GM19463 (cell line): ENCODE measurements at regions not wholly inside any gene's neighbourhood (a gene's known extent, or its start where the extent isn't known, plus 50 kb on each side); places are given as distances from the start of the nearest gene placed in this dataset.

Experiments
- ATAC-seq: cut with Tn5 transposase; IDR thresholded peaks from one replicate; pipeline ENCODE4 v1.9.1; 2021; ENCODE audit warnings: mild to moderate bottlenecking, moderate library complexity; ENCODE audit not compliant: unreplicated experiment

DNA sequence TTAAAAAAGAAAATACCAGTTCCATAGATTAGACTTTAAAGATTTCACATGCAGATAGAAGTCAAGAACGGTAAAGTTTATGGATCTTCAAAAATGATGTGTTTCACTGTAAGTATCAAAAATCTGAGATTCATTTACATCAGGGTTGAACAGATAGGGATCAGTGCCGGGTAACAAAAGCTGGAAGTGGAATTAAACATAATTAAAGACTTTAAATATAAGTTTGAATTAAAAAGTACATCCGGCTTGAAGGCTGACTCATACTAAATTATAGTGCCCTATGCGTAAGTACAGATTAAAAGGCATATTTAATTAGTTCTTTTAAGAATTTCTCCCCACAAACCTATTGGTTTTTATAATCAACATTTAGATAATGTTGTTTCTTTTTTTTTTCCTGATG is 312.7 kb downstream of the PRL start:
- ATAC-seq: no peak

DNA sequence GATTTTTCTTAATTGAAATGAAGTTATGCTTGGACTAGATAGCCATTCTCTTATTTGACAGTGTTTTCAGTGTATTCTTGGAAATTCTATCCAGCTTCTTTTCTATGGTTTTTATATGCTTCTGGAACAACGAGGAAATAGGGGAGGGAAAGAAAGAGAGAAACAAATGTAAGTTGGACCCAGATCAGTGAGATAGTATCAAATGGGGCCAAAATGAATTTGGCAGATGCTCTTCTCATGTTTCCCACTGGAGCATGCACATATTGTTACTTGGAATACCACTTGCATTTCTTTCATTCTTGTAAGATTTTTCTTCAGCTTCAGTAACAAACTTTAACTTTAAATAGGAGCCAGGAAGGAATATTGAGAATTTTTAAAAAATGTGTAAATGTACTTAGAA is 312.3 kb downstream of the PRL start:
- ATAC-seq: no peak

DNA sequence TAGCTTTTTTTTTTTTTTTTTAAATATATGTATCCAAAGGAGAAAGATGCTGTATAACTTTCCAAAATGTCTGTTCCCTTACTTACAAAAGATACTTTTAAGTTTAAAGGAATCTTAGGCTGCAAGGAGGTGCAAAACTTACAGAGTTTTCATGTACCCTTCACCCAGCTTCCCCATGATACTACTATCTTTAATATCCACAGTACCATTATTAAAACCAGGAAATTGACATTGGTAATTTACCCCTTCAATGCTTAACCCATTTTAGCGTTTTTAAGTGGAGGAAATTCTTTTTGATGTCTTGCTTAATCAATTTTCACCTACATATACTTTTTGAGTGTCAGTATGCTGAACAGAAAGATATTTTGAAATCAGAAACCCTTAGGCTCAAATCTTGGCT is 310.9 kb downstream of the PRL start:
- ATAC-seq: no peak

DNA sequence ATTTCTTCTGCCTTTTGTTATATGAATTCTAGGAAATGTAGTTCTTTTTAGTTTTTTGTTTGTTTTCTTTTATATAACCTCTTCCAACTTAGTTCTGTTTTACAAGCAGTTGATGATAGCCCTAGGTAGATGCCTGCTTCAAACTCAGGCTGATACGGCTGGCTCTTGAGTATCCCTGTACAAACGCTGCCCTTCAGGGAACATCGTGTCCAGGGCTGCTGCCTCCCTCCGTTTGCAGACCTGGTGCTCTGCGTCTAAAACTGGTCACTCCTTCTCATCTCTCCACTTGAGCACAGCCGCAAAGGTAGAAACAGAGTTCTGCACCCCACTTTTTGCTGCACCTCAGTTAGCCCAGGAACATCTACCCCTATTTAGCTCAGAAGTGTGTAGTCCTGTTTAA is 310.1 kb downstream of the PRL start:
- ATAC-seq: no peak

DNA sequence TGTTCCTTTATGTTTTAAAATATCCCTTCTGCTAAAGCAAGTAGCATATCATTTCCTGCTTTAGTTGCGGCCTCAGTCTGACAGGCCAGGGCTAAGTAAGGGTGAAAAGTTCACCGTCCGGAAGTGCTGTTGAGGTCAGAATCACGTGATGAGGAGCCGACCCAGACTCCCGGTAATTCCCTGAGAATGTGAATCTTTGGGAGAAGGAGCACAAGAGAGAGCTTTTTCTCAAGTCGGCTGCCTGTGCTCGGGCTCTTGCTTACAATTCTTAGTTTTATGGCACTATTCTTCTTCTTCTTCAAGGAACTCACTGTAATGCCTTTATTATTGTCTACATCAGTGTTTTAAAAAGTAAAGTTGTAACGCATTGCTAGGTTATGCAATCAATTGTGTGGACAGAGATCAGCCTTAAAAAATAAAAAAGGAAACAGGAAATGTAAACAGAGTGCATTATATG is 309.3 kb downstream of the PRL start:
- ATAC-seq: peak; percentile 94

DNA sequence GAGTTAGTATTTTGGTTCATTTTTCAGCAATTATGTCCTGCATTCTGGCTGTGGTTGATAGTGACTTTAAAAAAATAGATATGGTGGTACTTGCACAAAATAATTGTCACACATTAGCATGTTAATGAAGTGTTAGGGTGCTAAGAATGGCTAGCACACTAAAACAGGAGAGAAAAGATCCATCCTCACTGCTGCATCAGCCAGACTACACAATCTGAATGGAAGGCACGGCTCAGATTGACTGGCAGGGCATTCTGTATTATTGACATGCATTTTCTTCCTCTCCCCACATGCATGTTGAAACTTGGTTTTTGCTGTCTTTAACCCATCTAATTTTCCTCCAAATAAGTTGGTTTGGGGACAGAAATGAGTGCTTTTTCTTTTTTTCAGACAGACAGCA is 306.3 kb downstream of the PRL start:
- no peak for ATAC-seq

DNA sequence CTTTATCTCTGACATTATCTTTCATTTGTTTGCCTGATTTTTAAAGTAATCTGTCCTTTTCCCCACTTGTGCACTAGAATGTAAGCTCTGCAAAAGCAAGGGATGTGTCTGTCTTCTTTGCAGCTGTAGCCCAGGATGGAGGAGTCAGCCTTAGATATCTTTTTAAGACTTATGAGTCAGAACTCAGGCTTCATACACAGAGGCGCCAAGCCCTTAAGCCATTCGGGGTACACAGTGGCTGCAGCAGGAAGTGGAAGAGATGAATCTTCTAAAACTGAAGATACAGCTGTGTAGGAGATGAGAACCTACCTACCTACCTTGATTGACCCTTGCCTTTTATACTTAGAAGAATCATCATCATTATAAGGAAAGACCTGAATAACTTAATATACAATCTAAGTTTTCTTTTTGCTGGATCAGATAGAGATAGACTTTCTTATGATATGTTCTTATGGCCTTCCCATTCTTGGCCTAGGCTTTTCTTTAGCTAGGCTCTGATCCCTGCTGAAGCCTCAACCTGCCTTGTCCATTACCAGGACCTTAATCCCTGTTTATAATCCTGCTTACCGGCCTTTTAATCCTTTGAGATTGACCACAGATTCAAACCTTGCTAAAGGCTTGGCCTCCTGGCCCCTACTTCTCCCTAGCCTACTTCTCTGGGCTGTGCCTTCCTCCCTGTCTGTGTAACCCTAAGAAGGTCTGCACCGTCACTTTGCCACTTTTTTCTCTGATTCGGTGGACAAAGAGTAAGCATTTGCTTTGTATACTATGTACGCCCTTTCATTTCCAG is 304.5 kb downstream of the PRL start:
- ATAC-seq: no peak

DNA sequence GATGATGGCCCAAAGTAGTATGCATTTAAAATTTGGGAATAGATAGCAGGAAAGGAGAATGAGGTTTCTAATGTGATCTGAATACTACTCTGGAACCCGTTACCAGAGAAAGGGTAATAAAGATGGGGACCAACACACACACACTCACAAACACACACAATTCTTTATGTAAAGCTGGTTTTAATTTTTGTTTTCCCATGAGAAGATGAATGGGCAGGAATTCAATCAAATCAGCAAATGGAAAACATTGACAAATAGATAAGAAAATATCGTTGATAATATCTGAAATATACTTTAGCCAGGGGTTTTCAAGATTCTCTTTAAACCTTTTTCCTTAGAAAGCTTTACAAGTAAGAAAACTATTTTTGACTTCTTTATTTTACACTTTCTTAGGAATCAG is 303.0 kb downstream of the PRL start:
- ATAC-seq: no peak

DNA sequence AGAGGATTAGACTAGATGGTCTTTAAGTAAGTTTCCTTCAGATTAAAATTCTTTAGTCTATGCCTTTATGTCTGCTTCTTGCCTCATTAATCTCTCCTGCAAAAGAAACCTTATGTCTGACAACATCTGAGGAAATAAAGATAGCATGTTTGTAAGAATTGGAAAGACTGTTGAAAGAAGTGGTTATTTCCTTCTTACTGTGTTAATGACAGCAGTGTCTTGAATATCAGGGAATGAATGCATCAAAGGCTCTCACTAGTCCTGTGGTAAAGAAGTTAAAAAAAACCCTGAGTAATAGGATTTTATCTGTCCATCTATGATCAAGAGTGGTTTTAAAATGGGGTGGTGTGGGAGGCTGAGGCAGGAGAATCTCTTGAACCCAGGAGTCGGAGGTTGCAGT is 302.0 kb downstream of the PRL start:
- no peak for ATAC-seq

DNA sequence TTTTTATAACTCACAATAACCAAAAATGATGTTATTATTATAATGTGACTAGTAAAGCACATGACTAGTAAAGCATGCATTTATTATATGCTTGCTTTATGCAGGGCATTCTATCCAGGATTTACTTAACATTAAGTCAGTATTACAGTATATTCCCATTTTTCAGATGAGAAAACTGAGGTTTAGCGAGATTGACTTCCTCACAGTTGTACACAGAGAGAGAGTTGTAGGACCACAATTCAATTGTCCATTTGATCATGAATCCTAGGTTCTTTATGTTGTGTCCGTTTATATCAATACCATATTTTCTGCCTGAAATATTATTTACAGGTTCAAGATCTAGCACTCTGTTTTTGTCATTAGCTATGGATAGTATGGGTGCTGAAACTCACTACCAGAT is 301.5 kb downstream of the PRL start:
- ATAC-seq: no peak

DNA sequence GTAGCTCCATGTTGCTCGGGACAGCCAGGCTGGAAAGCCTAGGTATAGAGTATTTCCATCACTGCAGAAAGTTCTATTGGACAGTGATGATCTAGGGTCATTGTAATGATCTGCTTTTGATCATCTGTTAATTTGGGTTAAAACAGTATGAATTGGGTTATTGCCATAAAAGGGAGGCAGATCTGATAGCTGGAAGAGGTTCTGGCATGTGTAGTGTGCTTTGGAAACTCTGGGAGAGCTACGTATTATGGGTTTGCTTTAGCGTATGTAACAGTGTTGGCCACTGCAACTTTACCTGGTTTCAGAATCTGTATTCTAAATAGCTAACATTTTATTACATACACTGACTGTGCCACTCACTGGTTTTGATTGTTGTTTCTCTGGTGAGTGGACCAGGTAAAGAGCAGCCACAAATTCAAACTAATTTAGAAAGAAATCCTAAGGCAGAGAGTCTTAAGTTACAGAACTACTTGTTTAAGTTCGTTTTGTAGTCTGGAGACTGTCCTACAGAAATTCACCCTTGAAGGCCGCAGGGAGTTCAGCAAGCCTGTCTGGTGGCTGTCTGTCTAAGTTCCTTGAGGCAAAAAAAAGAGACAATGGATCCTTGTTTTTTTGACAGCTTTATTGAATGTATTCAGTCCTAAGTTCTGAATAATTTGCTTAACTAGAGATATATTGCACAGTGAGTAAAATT is 300.3 kb downstream of the PRL start:
- ATAC-seq: no peak

DNA sequence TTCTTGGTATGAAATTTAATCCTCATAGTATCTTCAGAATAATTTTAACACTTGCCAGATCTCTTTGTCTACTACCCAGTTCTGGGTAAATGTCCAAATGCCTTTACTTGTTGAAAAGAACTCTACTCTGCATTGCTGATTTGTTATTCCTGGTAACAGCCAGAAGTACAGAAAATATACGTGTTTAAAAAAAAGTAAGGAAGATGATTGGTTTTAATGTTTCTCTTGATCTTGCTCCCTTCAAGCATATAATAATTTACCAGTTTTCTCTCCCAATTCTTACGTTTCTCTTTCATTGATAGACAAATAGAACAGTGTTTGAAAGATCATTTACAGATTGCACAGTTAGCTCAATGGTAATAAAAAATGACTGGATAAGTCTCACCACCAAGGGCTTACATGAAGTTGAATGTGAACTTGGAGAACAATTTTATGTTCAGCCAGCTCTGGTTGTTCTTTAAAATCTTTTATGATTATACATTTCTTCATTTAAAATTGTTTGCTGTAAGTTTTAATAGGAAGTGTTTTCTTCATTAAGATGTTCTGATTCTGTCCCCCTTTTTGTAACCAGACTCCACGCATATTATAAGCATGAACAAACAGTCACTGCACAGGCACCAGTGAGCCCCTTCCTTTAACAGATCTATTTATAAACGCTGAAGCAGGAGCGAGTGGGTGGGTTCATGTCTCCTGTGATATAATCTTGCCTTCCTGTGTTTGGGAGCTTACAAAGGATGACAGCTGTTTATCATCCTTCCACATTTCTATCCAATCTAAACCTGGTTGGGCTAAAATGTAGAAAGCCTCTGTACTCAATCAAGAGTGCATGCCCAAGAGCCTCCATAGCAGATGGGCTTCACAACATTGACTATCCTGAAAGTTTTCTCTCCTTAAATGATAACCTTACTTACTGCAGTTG is 299.5 kb downstream of the PRL start:
- ATAC-seq: no peak

DNA sequence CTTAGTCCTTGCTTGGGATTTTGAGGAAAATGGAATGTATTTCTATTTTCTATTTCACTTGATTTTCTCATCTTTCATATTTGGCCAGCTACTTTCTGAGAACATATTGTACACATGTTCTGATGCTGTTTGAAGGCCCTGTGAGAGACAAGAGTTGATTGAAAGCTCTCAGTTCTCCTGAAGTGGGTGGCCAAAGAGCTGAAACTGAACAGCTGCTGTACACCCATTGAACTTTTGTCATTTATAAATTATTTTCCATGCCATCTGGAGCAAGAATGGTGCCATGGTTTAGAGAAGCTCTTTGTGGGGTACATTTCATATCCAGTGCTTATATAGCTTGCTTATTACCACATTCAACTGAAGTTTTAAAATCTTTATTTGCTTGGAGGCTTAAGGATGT is 298.3 kb downstream of the PRL start:
- ATAC-seq: no peak

DNA sequence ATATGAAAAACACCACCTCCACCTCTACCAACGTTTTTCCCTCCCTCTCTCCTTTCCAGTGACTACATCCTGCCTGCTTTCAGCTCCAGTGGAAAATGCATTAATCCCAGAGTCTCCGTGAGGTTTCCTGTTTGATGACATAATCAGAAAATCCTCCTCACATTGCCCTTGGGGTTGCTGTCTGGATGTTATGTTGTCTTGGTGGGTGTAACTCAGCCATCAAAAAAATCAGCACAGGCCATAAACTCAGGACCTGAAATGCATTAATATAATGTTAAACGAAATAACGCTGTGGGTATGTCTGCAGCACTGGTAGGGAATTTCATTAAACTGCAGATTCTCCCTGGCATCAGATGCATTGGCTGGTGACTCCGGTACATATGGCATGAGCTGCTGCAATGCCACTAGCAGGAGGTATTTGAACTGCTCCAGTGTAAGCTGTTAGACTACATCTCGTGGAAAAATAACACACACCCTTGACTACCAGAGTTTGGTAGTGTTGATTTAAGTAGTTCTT is 297.8 kb downstream of the PRL start:
- ATAC-seq: no peak

DNA sequence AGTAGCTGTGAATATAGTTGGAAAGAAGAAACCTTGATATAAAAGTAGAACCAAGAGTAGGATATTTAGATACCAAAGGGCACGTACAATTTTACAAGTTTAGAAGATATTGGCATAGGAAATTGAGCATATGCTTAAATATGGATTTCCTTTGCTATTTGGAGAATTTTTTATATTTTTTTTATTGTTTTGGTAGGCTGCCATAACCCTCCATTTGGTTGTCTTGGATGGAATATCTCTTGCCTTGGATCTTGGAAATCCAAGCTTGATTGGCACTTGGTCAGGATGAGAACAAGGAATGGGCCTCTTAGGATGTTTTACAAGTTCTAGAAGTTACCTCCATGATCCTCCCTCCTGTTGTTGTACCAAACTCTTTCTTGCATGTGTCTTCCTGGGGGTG is 297.1 kb downstream of the PRL start:
- no peak for ATAC-seq

DNA sequence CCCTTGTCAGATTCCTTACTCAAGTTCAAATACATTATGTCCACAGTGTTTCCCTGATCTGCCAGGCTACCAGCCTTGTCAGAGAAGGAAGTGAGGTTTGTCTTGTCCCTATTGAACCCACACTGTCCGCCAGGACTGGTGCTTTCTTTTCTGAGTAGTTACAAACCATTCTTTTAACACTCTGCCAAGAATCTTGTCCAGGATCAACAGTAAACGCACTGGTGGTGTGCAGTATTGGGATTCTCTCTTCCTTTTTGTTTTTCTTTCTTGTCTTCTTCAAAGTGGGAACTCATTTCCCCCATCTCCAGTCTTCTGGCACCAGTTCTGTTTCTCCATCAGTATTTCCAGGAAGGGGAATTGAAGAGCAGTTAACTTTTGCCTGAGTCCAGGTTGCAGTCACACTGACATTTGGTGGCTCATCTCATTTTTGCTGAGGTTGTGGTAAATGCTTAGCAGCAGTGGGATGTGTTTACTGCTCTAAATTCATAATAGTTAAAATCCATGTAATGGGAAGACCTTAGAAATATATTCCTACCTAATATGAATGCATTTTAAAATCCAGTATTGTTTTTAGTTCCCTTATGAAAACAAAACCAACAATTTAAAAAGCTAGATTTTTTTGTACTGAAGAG is 295.3 kb downstream of the PRL start:
- ATAC-seq: no peak

DNA sequence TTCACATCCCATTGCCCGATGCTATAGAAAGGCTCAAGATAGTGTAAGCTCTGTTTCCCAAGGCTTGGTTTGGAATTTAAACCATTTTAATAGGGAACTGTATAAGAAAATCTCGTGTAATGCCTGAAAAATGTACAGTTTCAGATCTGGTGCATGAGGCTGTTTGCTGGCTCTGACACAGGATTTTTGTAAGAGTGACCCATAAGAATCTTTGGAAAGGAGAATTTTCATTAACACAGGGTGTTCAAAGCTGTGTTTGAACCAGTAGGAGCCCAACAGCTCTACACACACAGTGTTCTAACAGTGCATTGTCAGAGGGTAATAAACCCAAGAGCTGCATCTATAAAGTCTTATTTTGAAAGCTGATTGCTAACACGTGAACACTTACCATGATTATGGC is 293.5 kb downstream of the PRL start:
- ATAC-seq: no peak

DNA sequence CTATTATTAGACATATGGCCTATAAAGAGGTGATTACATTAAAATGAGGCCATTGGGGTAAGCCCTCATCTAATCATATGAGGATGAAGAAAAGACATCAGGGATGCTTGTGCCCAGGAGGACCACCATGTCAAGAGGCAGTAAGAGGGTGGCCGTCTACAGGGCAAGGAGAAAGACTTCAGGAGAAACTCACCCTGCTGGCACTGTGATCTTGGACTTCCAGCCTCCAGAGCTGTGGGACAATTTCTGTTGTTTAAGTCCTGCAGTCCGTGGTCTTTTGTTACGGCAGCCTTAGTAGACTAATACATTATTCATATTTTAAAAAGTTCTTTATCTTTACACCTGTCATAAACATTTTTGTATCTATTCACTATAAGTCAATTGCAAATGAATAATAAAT is 290.0 kb downstream of the PRL start:
- no peak for ATAC-seq

DNA sequence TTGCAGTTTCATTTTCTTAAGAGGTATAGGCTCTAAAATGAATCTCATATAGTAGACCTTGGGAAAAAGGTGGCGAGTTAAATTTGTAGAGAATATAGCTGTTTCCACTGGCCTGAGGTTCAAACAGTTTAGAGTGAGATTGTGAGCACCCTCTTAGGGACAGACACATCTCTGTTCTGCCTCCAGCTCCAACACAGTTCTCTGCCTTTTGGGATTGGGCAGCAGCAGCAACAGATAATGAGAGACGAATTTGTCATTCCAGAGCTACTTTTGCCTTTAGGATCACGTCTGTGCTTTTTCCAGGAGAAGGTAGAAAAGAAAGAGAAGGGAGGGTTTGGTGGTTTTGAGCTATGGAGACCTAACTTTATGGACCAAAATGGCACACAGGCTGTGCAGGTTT is 289.4 kb downstream of the PRL start:
- ATAC-seq: no peak

DNA sequence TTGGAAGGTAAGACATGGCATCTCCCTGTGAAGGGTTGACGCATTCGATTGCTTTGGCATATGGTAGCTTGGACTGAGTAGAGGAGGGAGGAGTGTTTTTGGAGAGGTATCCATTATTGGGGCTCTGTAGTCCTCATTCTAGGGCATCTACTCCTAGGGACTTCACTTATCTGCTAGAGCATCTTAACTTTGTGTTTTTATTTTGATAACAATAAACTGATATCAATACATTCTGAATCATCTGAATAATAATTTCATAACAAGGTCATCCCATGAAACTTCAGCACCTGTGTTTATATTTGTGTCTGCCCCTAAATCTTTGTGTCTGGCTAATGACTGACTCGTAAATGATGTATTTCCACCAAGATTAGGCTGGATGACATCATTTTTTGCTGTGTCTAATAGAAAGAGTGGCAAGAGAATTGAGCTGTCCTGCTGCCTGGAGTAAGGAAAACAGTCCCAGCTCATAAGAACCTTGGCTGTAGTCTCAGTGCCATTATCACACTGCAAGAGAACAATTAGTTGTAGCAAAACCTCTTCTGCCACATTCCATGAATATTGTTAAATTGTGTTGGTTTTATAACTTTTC is 288.5 kb downstream of the PRL start:
- ATAC-seq: no peak

DNA sequence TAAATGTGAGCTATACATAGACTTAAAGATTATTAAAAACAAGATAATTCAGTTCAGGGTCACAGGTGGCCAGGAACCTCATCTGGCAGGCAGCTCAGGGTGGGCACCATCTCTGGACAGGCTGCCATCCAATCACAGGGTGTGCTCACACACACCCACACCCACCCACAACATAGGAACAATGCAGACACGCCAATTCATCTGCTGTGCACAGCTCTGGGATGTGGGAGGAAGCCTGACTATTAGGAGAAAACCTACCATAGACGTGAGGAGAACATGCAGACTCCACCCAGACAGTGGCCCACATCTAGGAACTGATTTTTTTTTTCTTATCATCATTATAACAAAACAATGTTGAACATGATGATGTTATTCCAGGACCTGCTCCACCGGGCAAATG is 286.7 kb downstream of the PRL start:
- ATAC-seq: no peak
